ENCODE measurements at regions not wholly inside any gene's neighbourhood (a gene's known extent, or its start where the extent isn't known, plus 50 kb on each side); places are given as distances from the start of the nearest gene placed in this dataset.

GRCh38 chr13:75160984-75161383 is 321.0 kb downstream of the TBC1D4 start:
- DNase-seq (ENCODE audit: extremely low spot score in 2 of 2), result no peak
- H3K4me1 ChIP-seq, result no peaks in the 10 kb centered on the region

GRCh38 chr13:75154331-75154730 is 327.6 kb downstream of the TBC1D4 start:
- Histone ChIP-seq H3K36me3 (no peaks in the 10 kb centered on the region), H3K27ac (no peak overlapping the region), H3K9me3 (no peaks in the 10 kb centered on the region), H3K27me3 (no peaks in the 10 kb centered on the region), H3K4me1 (peaks cover 13% of the 10 kb centered on the region), H3K4me3 (no peak overlapping the region)
- intact Hi-C loops (cut with DNase I), result no loop called here
- TF ChIP-seq, protein P1, sequence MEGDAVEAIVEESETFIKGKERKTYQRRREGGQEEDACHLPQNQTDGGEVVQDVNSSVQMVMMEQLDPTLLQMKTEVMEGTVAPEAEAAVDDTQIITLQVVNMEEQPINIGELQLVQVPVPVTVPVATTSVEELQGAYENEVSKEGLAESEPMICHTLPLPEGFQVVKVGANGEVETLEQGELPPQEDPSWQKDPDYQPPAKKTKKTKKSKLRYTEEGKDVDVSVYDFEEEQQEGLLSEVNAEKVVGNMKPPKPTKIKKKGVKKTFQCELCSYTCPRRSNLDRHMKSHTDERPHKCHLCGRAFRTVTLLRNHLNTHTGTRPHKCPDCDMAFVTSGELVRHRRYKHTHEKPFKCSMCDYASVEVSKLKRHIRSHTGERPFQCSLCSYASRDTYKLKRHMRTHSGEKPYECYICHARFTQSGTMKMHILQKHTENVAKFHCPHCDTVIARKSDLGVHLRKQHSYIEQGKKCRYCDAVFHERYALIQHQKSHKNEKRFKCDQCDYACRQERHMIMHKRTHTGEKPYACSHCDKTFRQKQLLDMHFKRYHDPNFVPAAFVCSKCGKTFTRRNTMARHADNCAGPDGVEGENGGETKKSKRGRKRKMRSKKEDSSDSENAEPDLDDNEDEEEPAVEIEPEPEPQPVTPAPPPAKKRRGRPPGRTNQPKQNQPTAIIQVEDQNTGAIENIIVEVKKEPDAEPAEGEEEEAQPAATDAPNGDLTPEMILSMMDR (IDR thresholded peaks at IDR 0.05), result no peak
- TF ChIP-seq POLR2A (IDR thresholded peaks at IDR 0.05) (no peak), POLR2AphosphoS5 (IDR thresholded peaks at IDR 0.05; ENCODE audit: insufficient read depth in 1 of 2, low read depth in 1 of 2) (no peak)
- no peak for DNase-seq (ENCODE audit: extremely low spot score in 2 of 2)

More at GRCh38 chr13:75160984-75161383, 321.0 kb downstream of the TBC1D4 start:
- H3K27ac ChIP-seq, result no peak overlapping the region
- no peaks in the 10 kb centered on the region for H3K9me3 ChIP-seq
- TF ChIP-seq POLR2A (IDR thresholded peaks at IDR 0.05) (no peak), POLR2AphosphoS5 (IDR thresholded peaks at IDR 0.05; ENCODE audit: insufficient read depth in 1 of 2, low read depth in 1 of 2) (no peak)
- TF ChIP-seq, protein P1 (IDR thresholded peaks at IDR 0.05), result no peak
- no peaks in the 10 kb centered on the region for H3K36me3 ChIP-seq
- no peak overlapping the region for H3K4me3 ChIP-seq
- intact Hi-C loops (cut with DNase I), result no loop called here
- H3K27me3 ChIP-seq, result no peaks in the 10 kb centered on the region

DNA sequence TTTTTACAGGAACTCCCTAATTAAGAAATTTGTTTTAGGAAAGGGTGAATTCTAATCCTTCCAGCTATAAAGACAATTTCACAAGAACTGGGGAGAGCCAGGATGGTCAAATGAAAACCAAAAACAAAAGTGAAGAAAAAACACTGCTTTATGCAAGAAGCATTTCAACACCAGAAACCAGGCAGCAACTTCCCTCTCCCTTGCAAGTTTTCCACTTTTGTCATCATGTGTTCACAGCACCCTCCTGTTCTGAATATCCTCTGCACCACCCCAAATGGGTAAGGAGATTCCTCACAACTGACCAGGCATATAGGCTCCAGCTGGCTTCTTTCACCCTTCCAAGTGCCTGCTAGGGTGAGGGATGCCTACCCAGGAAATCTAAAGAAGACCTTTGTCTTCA is 328.1 kb downstream of the TBC1D4 start:
- TF ChIP-seq POLR2AphosphoS5 (IDR thresholded peaks at IDR 0.05; ENCODE audit: insufficient read depth in 1 of 2, low read depth in 1 of 2) (no peak), POLR2A (IDR thresholded peaks at IDR 0.05) (no peak)
- TF ChIP-seq, protein P1 (IDR thresholded peaks at IDR 0.05), result no peak
- Histone ChIP-seq H3K9me3 (no peaks in the 10 kb centered on the region), H3K4me3 (no peak overlapping the region), H3K4me1 (peaks cover 13% of the 10 kb centered on the region), H3K27me3 (no peaks in the 10 kb centered on the region), H3K36me3 (no peaks in the 10 kb centered on the region), H3K27ac (no peak overlapping the region)
- DNase-seq (ENCODE audit: extremely low spot score in 2 of 2), result no peak
- intact Hi-C loops (cut with DNase I), result no loop called here

DNA sequence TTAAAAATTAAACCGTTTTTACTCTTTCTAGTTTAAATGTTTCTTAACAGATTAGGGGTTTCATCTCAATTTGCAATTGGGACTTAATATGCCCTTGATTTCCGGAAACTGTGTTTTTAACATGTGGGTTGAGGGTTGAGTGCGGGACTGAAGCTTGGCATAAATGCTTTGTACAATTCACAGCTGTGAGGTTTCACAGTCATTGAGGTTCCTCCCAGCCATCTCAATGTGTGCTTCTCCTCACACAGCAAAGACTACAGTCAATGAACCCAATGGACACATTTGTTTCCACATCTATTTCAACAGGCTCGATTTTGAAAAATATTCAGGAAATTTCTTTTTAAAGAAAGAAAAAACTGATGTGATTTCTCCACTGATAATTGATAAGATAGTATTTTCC is 328.6 kb downstream of the TBC1D4 start:
- Histone ChIP-seq H3K36me3 (no peaks in the 10 kb centered on the region), H3K9me3 (no peaks in the 10 kb centered on the region), H3K27me3 (no peaks in the 10 kb centered on the region), H3K4me3 (no peak overlapping the region), H3K27ac (no peak overlapping the region), H3K4me1 (peaks cover 13% of the 10 kb centered on the region)
- DNase-seq (ENCODE audit: extremely low spot score in 2 of 2), result no peak
- TF ChIP-seq, protein P1 (IDR thresholded peaks at IDR 0.05), result no peak
- TF ChIP-seq POLR2A (IDR thresholded peaks at IDR 0.05), result no peak
- TF ChIP-seq POLR2AphosphoS5 (IDR thresholded peaks at IDR 0.05; ENCODE audit: insufficient read depth in 1 of 2, low read depth in 1 of 2), result no peak
- intact Hi-C loops (cut with DNase I), result no loop called here

GRCh38 chr13:75151081-75151643 is 330.8 kb downstream of the TBC1D4 start:
- intact Hi-C loops (cut with DNase I), result no loop called here

More at GRCh38 chr13:75151081-75151643, 330.8 kb downstream of the TBC1D4 start:
- no peaks in the 10 kb centered on the region for H3K27me3 ChIP-seq
- no peaks in the 10 kb centered on the region for H3K9me3 ChIP-seq
- no peak overlapping the region for H3K27ac ChIP-seq
- peaks cover 18% of the 10 kb centered on the region for H3K4me1 ChIP-seq
- DNase-seq (ENCODE audit: extremely low spot score in 2 of 2), result no peak
- TF ChIP-seq POLR2AphosphoS5 (IDR thresholded peaks at IDR 0.05; ENCODE audit: insufficient read depth in 1 of 2, low read depth in 1 of 2), result no peak
- H3K4me3 ChIP-seq, result no peak overlapping the region
- H3K36me3 ChIP-seq, result no peaks in the 10 kb centered on the region
